ENCODE measurements at regions not wholly inside any gene's neighbourhood (a gene's known extent, or its start where the extent isn't known, plus 50 kb on each side); places are given as distances from the start of the nearest gene placed in this dataset.

GRCh38 chr16:59391617-59392364 is 657.7 kb upstream of the GOT2 start:
- 90 to 94% methylated on average over 4 of the region's 4 CpGs for WGBS, 2 experiments
- Histone ChIP-seq H3K4me3 (ENCODE audit: insufficient read depth, low read depth, low read length) (no peak overlapping the region), H3K4me1 (ENCODE audit: control insufficient read depth, insufficient read depth, low read length) (no peaks in the 10 kb centered on the region), H3K36me3 (ENCODE audit: control insufficient read depth, insufficient read depth, low read length) (no peaks in the 10 kb centered on the region), H3K9me3 (ENCODE audit: control insufficient read depth, low read length) (no peaks in the 10 kb centered on the region), H3K27me3 (ENCODE audit: control insufficient read depth, insufficient read depth, low read length, poor library complexity, severe bottlenecking) (no peaks in the 10 kb centered on the region), H3K27ac (ENCODE audit: insufficient read depth, low read depth, low read length, poor library complexity, severe bottlenecking) (no peak overlapping the region)

- H3K27me3 ChIP-seq (ENCODE audit: control insufficient read depth, insufficient read depth, low read length, poor library complexity, severe bottlenecking), result no peaks in the 10 kb centered on the region
- H3K4me3 ChIP-seq (ENCODE audit: insufficient read depth, low read depth, low read length), result no peak overlapping the region
- H3K4me1 ChIP-seq (ENCODE audit: control insufficient read depth, insufficient read depth, low read length), result no peaks in the 10 kb centered on the region
- H3K36me3 ChIP-seq (ENCODE audit: control insufficient read depth, insufficient read depth, low read length), result no peaks in the 10 kb centered on the region
- no peaks in the 10 kb centered on the region for H3K9me3 ChIP-seq (ENCODE audit: control insufficient read depth, low read length)
- 89% methylated on average over 3 of the region's 3 CpGs for WGBS, 2 experiments
- no peak overlapping the region for H3K27ac ChIP-seq (ENCODE audit: insufficient read depth, low read depth, low read length, poor library complexity, severe bottlenecking)
Measured at GRCh38 chr16:59385959-59386358, 651.8 kb upstream of the GOT2 start.

GRCh38 chr16:59385491-59385890 is 651.4 kb upstream of the GOT2 start:
- H3K9me3 ChIP-seq (ENCODE audit: control insufficient read depth, low read length), result no peaks in the 10 kb centered on the region
- no peaks in the 10 kb centered on the region for H3K27me3 ChIP-seq (ENCODE audit: control insufficient read depth, insufficient read depth, low read length, poor library complexity, severe bottlenecking)
- no peak overlapping the region for H3K27ac ChIP-seq (ENCODE audit: insufficient read depth, low read depth, low read length, poor library complexity, severe bottlenecking)
- no peak overlapping the region for H3K4me3 ChIP-seq (ENCODE audit: insufficient read depth, low read depth, low read length)
- H3K36me3 ChIP-seq (ENCODE audit: control insufficient read depth, insufficient read depth, low read length), result no peaks in the 10 kb centered on the region
- H3K4me1 ChIP-seq (ENCODE audit: control insufficient read depth, insufficient read depth, low read length), result no peaks in the 10 kb centered on the region
- WGBS, 2 experiments, result 87 to 90% methylated on average over 3 of the region's 3 CpGs

GRCh38 chr16:59373632-59374031 is 639.5 kb upstream of the GOT2 start:
- Histone ChIP-seq H3K4me1 (ENCODE audit: control insufficient read depth, insufficient read depth, low read length) (no peaks in the 10 kb centered on the region), H3K27ac (ENCODE audit: insufficient read depth, low read depth, low read length, poor library complexity, severe bottlenecking) (no peak overlapping the region), H3K9me3 (ENCODE audit: control insufficient read depth, low read length) (no peaks in the 10 kb centered on the region), H3K27me3 (ENCODE audit: control insufficient read depth, insufficient read depth, low read length, poor library complexity, severe bottlenecking) (no peaks in the 10 kb centered on the region), H3K4me3 (ENCODE audit: insufficient read depth, low read depth, low read length) (no peak overlapping the region), H3K36me3 (ENCODE audit: control insufficient read depth, insufficient read depth, low read length) (no peaks in the 10 kb centered on the region)

GRCh38 chr16:59370717-59371116 is 636.6 kb upstream of the GOT2 start:
- no peak overlapping the region for H3K4me3 ChIP-seq (ENCODE audit: insufficient read depth, low read depth, low read length)
- WGBS, 2 experiments, result 96 to 97% methylated on average over 4 of the region's 4 CpGs
- H3K27ac ChIP-seq (ENCODE audit: insufficient read depth, low read depth, low read length, poor library complexity, severe bottlenecking), result no peak overlapping the region
- H3K27me3 ChIP-seq (ENCODE audit: control insufficient read depth, insufficient read depth, low read length, poor library complexity, severe bottlenecking), result no peaks in the 10 kb centered on the region
- H3K9me3 ChIP-seq (ENCODE audit: control insufficient read depth, low read length), result no peaks in the 10 kb centered on the region
- no peaks in the 10 kb centered on the region for H3K4me1 ChIP-seq (ENCODE audit: control insufficient read depth, insufficient read depth, low read length)
- H3K36me3 ChIP-seq (ENCODE audit: control insufficient read depth, insufficient read depth, low read length), result no peaks in the 10 kb centered on the region

GRCh38 chr16:59369523-59369922 is 635.4 kb upstream of the GOT2 start:
- Histone ChIP-seq H3K36me3 (ENCODE audit: control insufficient read depth, insufficient read depth, low read length) (no peaks in the 10 kb centered on the region), H3K9me3 (ENCODE audit: control insufficient read depth, low read length) (no peaks in the 10 kb centered on the region), H3K27me3 (ENCODE audit: control insufficient read depth, insufficient read depth, low read length, poor library complexity, severe bottlenecking) (no peaks in the 10 kb centered on the region), H3K4me3 (ENCODE audit: insufficient read depth, low read depth, low read length) (no peak overlapping the region), H3K4me1 (ENCODE audit: control insufficient read depth, insufficient read depth, low read length) (no peaks in the 10 kb centered on the region), H3K27ac (ENCODE audit: insufficient read depth, low read depth, low read length, poor library complexity, severe bottlenecking) (no peak overlapping the region)
- WGBS, 2 experiments, result 75 to 84% methylated on average over 5 of the region's 5 CpGs

- 94 to 98% methylated on average over 6 of the region's 6 CpGs for WGBS, 2 experiments
- H3K4me3 ChIP-seq (ENCODE audit: insufficient read depth, low read depth, low read length), result no peak overlapping the region
- no peak overlapping the region for H3K27ac ChIP-seq (ENCODE audit: insufficient read depth, low read depth, low read length, poor library complexity, severe bottlenecking)
- no peaks in the 10 kb centered on the region for H3K9me3 ChIP-seq (ENCODE audit: control insufficient read depth, low read length)
- H3K36me3 ChIP-seq (ENCODE audit: control insufficient read depth, insufficient read depth, low read length), result no peaks in the 10 kb centered on the region
- H3K4me1 ChIP-seq (ENCODE audit: control insufficient read depth, insufficient read depth, low read length), result no peaks in the 10 kb centered on the region
- H3K27me3 ChIP-seq (ENCODE audit: control insufficient read depth, insufficient read depth, low read length, poor library complexity, severe bottlenecking), result no peaks in the 10 kb centered on the region
Measured at GRCh38 chr16:59368586-59368985, 634.5 kb upstream of the GOT2 start.

- no peak overlapping the region for H3K27ac ChIP-seq (ENCODE audit: insufficient read depth, low read depth, low read length, poor library complexity, severe bottlenecking)
- H3K27me3 ChIP-seq (ENCODE audit: control insufficient read depth, insufficient read depth, low read length, poor library complexity, severe bottlenecking), result no peaks in the 10 kb centered on the region
- 32 to 38% methylated on average over 1 of the region's 1 CpG for WGBS, 2 experiments
- H3K9me3 ChIP-seq (ENCODE audit: control insufficient read depth, low read length), result no peaks in the 10 kb centered on the region
- no peaks in the 10 kb centered on the region for H3K36me3 ChIP-seq (ENCODE audit: control insufficient read depth, insufficient read depth, low read length)
- peaks cover 15% of the 10 kb centered on the region for H3K4me1 ChIP-seq (ENCODE audit: control insufficient read depth, insufficient read depth, low read length)
- no peak overlapping the region for H3K4me3 ChIP-seq (ENCODE audit: insufficient read depth, low read depth, low read length)
Measured at GRCh38 chr16:59356709-59357108, 622.6 kb upstream of the GOT2 start.

- H3K36me3 ChIP-seq (ENCODE audit: control insufficient read depth, insufficient read depth, low read length), result no peaks in the 10 kb centered on the region
- no peak overlapping the region for H3K27ac ChIP-seq (ENCODE audit: insufficient read depth, low read depth, low read length, poor library complexity, severe bottlenecking)
- no peaks in the 10 kb centered on the region for H3K27me3 ChIP-seq (ENCODE audit: control insufficient read depth, insufficient read depth, low read length, poor library complexity, severe bottlenecking)
- peaks cover 15% of the 10 kb centered on the region for H3K4me1 ChIP-seq (ENCODE audit: control insufficient read depth, insufficient read depth, low read length)
- WGBS, 2 experiments, result 67 to 78% methylated on average over 4 to 5 of the region's 5 CpGs
- no peak overlapping the region for H3K4me3 ChIP-seq (ENCODE audit: insufficient read depth, low read depth, low read length)
- H3K9me3 ChIP-seq (ENCODE audit: control insufficient read depth, low read length), result no peaks in the 10 kb centered on the region
Measured at GRCh38 chr16:59356144-59356543, 622.0 kb upstream of the GOT2 start.

GRCh38 chr16:59355704-59356103 is 621.6 kb upstream of the GOT2 start:
- no peaks in the 10 kb centered on the region for H3K36me3 ChIP-seq (ENCODE audit: control insufficient read depth, insufficient read depth, low read length)
- no peak overlapping the region for H3K27ac ChIP-seq (ENCODE audit: insufficient read depth, low read depth, low read length, poor library complexity, severe bottlenecking)
- H3K4me3 ChIP-seq (ENCODE audit: insufficient read depth, low read depth, low read length), result no peak overlapping the region
- peaks cover 15% of the 10 kb centered on the region for H3K4me1 ChIP-seq (ENCODE audit: control insufficient read depth, insufficient read depth, low read length)
- no peaks in the 10 kb centered on the region for H3K9me3 ChIP-seq (ENCODE audit: control insufficient read depth, low read length)
- H3K27me3 ChIP-seq (ENCODE audit: control insufficient read depth, insufficient read depth, low read length, poor library complexity, severe bottlenecking), result no peaks in the 10 kb centered on the region
- WGBS, 2 experiments, result 5 to 11% methylated on average over 2 of the region's 2 CpGs
